ENCODE measurements at regions not wholly inside any gene's neighbourhood (a gene's known extent, or its start where the extent isn't known, plus 50 kb on each side); places are given as distances from the start of the nearest gene placed in this dataset.

GRCh38 chr2:2767837-2768236, 436.8 kb upstream of the MYT1L start:
- TF ChIP-seq, protein P1, sequence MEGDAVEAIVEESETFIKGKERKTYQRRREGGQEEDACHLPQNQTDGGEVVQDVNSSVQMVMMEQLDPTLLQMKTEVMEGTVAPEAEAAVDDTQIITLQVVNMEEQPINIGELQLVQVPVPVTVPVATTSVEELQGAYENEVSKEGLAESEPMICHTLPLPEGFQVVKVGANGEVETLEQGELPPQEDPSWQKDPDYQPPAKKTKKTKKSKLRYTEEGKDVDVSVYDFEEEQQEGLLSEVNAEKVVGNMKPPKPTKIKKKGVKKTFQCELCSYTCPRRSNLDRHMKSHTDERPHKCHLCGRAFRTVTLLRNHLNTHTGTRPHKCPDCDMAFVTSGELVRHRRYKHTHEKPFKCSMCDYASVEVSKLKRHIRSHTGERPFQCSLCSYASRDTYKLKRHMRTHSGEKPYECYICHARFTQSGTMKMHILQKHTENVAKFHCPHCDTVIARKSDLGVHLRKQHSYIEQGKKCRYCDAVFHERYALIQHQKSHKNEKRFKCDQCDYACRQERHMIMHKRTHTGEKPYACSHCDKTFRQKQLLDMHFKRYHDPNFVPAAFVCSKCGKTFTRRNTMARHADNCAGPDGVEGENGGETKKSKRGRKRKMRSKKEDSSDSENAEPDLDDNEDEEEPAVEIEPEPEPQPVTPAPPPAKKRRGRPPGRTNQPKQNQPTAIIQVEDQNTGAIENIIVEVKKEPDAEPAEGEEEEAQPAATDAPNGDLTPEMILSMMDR (IDR thresholded peaks at IDR 0.05) = no peak
- TF ChIP-seq POLR2AphosphoS5 (IDR thresholded peaks at IDR 0.05) = no peak
